H1 (cell line): ENCODE measurements at regions not wholly inside any gene's neighbourhood (a gene's known extent, or its start where the extent isn't known, plus 50 kb on each side); places are given as distances from the start of the nearest gene placed in this dataset.

ENCODE experiments used
- CTCF ChIA-PET: fragments of 300-600 bp; sonication (Branson Sonifier 250); formaldehyde crosslinking; loops from one replicate; lab custom pipeline; 2021; ENCODE audit not compliant: partially characterized antibody; lab: Charles Lee
- POLR2A ChIA-PET: fragments of 300-600 bp; sonication (Branson Sonifier 250); formaldehyde crosslinking; loops from one replicate; lab custom pipeline; 2021; ENCODE audit warnings: inconsistent platforms; ENCODE audit not compliant: partially characterized antibody; lab: Charles Lee
- DNase-seq, 2 experiments: peaks; one replicate each; pipeline versions ENCODE4 v3.0.0 to v3.0.0-alpha.2; 2010 to 2022; ENCODE audit warnings: low spot score in 2 of 2, low read depth in 1 of 2, mixed read lengths in 1 of 2
- FAIRE-seq: peaks from 2 replicates; lab custom pipeline; 2011; peaks lifted over from hg19 to GRCh38; lab: Jason Lieb, UNC
- H2AFZ ChIP-seq: 2 replicates; pipeline ENCODE4 v1.8.1; 2012; ENCODE audit warnings: low read length, inconsistent platforms
- H2AK5ac ChIP-seq: 2 replicates; pipeline ENCODE4 v1.6.1; 2013; ENCODE audit warnings: low read depth, low read length
- H2BK120ac ChIP-seq: replicated peaks from 2 replicates; pipeline ENCODE3; 2013; ENCODE audit warnings: low read depth, low read length, inconsistent platforms
- H2BK12ac ChIP-seq: 2 replicates; pipeline ENCODE4 v1.6.1; 2013; ENCODE audit warnings: low read depth, low read length
- H2BK15ac ChIP-seq: 2 replicates; pipeline ENCODE4 v1.6.1; 2013; ENCODE audit warnings: low read length
- H2BK20ac ChIP-seq: 2 replicates; pipeline ENCODE4 v1.6.1; 2013; ENCODE audit warnings: low read length
- H2BK5ac ChIP-seq: 2 replicates; pipeline ENCODE4 v1.6.1; 2013; ENCODE audit warnings: low read depth, low read length
- H3K14ac ChIP-seq: 2 replicates; pipeline ENCODE4 v1.6.1; 2013; ENCODE audit warnings: inconsistent platforms; ENCODE audit not compliant: insufficient read length
- H3K18ac ChIP-seq: 2 replicates; pipeline ENCODE4 v1.6.1; 2013; ENCODE audit warnings: low read length; ENCODE audit errors: extremely low read depth
- H3K23ac ChIP-seq: 2 replicates; pipeline ENCODE4 v1.6.1; 2013; ENCODE audit warnings: inconsistent platforms; ENCODE audit not compliant: insufficient read length
- H3K23me2 ChIP-seq: 2 replicates; pipeline ENCODE4 v1.6.1; 2013; ENCODE audit warnings: low read depth, low read length
- H3K27ac ChIP-seq: 2 replicates; pipeline ENCODE4 v1.6.1; 2011; ENCODE audit warnings: low read depth, low read length, inconsistent platforms
- H3K27me3 ChIP-seq, 4 experiments: replicated peaks in 1 of 4; 1 replicate in 1 of 4; 2 replicates in 3 of 4; pipeline versions ENCODE4 v1.6.1 to v1.8.1; 2011 to 2013; ENCODE audit warnings: low read length in 3 of 4, mild to moderate bottlenecking in 3 of 4, inconsistent platforms in 2 of 4, mixed read lengths in 2 of 4, moderate library complexity in 1 of 4; ENCODE audit not compliant: control insufficient read depth in 3 of 4, insufficient read depth in 3 of 4; ENCODE audit errors: extremely low read depth in 1 of 4
- H3K36me3 ChIP-seq, 4 experiments: 2 replicates each; pipeline versions ENCODE4 v1.6.1 to v1.8.1; 2011 to 2013; ENCODE audit warnings: mild to moderate bottlenecking in 4 of 4, low read length in 3 of 4, moderate library complexity in 2 of 4, control low read depth in 1 of 4, inconsistent platforms in 1 of 4; ENCODE audit not compliant: insufficient read depth in 4 of 4, control insufficient read depth in 2 of 4
- H3K4ac ChIP-seq: replicated peaks from 2 replicates; pipeline ENCODE3; 2013; ENCODE audit warnings: low read length, low read depth, mixed read lengths, inconsistent platforms; ENCODE audit not compliant: insufficient read length
- H3K4me1 ChIP-seq, 4 experiments: replicated peaks in 1 of 4; 1 replicate in 1 of 4; 2 replicates in 3 of 4; pipeline versions ENCODE4 v1.6.1 to v1.8.1; 2011 to 2013; ENCODE audit warnings: low read length in 3 of 4, inconsistent platforms in 2 of 4, mixed read lengths in 1 of 4; ENCODE audit not compliant: insufficient read depth in 4 of 4, control insufficient read depth in 3 of 4
- H3K4me2 ChIP-seq, 2 experiments: 2 replicates each; pipeline versions ENCODE4 v1.6.1 to v1.8.1; 2011 to 2013; ENCODE audit warnings: low read depth in 2 of 2, low read length in 2 of 2, control low read depth in 1 of 2, inconsistent platforms in 1 of 2, mild to moderate bottlenecking in 1 of 2; ENCODE audit not compliant: insufficient read depth in 1 of 2
- H3K4me3 ChIP-seq, 4 experiments: fragments of 200-600, 300-600 bp in 1 of 4; sonication (generic), shearing (Covaris generic), sonication (Bioruptor Twin) in 1 of 4; 2 replicates each; pipeline versions ENCODE4 v1.5.1 to v1.8.1; 2011 to 2016; ENCODE audit warnings: low read length in 4 of 4, low read depth in 3 of 4, control low read depth in 2 of 4, inconsistent platforms in 2 of 4, mild to moderate bottlenecking in 2 of 4, mixed read lengths in 1 of 4, moderate library complexity in 1 of 4; ENCODE audit not compliant: insufficient read depth in 2 of 4; ENCODE audit errors: extremely low read depth in 1 of 4
- H3K56ac ChIP-seq: replicated peaks from 2 replicates; pipeline ENCODE3; 2013; ENCODE audit warnings: low read depth, mild to moderate bottlenecking, mixed read lengths, low read length, inconsistent platforms; ENCODE audit not compliant: insufficient read length
- H3K79me1 ChIP-seq: 2 replicates; pipeline ENCODE4 v1.6.1; 2013; ENCODE audit warnings: low read depth, low read length, control low read depth
- H3K79me2 ChIP-seq, 2 experiments: 2 replicates each; pipeline versions ENCODE4 v1.6.1 to v1.8.1; 2012 to 2013; ENCODE audit warnings: low read length in 2 of 2, mild to moderate bottlenecking in 2 of 2, inconsistent platforms in 1 of 2; ENCODE audit not compliant: insufficient read depth in 2 of 2, control insufficient read depth in 1 of 2
- H3K9ac ChIP-seq, 4 experiments: replicated peaks in 1 of 4; 1 replicate in 1 of 4; 2 replicates in 3 of 4; pipeline versions ENCODE4 v1.6.1 to v1.8.1; 2011 to 2013; ENCODE audit warnings: low read depth in 3 of 4, low read length in 3 of 4, control low read depth in 2 of 4, mild to moderate bottlenecking in 2 of 4, moderate library complexity in 2 of 4, inconsistent platforms in 1 of 4; ENCODE audit errors: extremely low read depth in 1 of 4
- H3K9me3 ChIP-seq, 2 experiments: 2 replicates each; pipeline versions ENCODE4 v1.6.1 to v1.8.1; 2012 to 2013; ENCODE audit warnings: mild to moderate bottlenecking in 2 of 2, moderate library complexity in 2 of 2, control low read depth in 1 of 2, inconsistent platforms in 1 of 2, low read depth in 1 of 2, low read length in 1 of 2, mixed read lengths in 1 of 2; ENCODE audit not compliant: insufficient read depth in 2 of 2
- H4K20me1 ChIP-seq, 2 experiments: replicated peaks in 1 of 2; 2 replicates each; pipeline versions ENCODE3 to v1.8.1; 2011 to 2013; ENCODE audit warnings: inconsistent platforms in 2 of 2, low read length in 2 of 2, mild to moderate bottlenecking in 1 of 2; ENCODE audit not compliant: insufficient read depth in 2 of 2, control insufficient read depth in 1 of 2
- H4K5ac ChIP-seq: 2 replicates; pipeline ENCODE4 v1.6.1; 2013; ENCODE audit warnings: low read length, low read depth, mixed read lengths, inconsistent platforms; ENCODE audit not compliant: insufficient read length
- H4K8ac ChIP-seq: 2 replicates; pipeline ENCODE4 v1.8.0; 2013; ENCODE audit warnings: mild to moderate bottlenecking, moderate library complexity, low read length, inconsistent platforms; ENCODE audit not compliant: insufficient read depth; ENCODE audit errors: extremely low read depth
- H4K91ac ChIP-seq: replicated peaks from 2 replicates; pipeline ENCODE3; 2013; ENCODE audit warnings: low read length, mixed read lengths, inconsistent platforms; ENCODE audit not compliant: insufficient read length
- BRCA1 ChIP-seq: IDR thresholded peaks from 2 replicates; pipeline ENCODE4 v1.6.1; 2012; ENCODE audit warnings: low read depth, low read length, improper control_type of control experiment
- CEBPB ChIP-seq: IDR thresholded peaks from 2 replicates; pipeline ENCODE4 v1.6.1; 2012; ENCODE audit warnings: low read depth, low read length
- EP300 ChIP-seq, 2 experiments: IDR thresholded peaks; 1 replicate in 1 of 2; 2 replicates in 1 of 2; pipeline ENCODE4 v1.6.1; 2011 to 2012; ENCODE audit warnings: low read depth in 2 of 2, low read length in 2 of 2, mild to moderate bottlenecking in 2 of 2, borderline replicate concordance in 1 of 2, inconsistent platforms in 1 of 2, moderate library complexity in 1 of 2
- JUND ChIP-seq: IDR thresholded peaks from 2 replicates; pipeline ENCODE4 v1.6.1; 2011; ENCODE audit warnings: mild to moderate bottlenecking, improper control_type of control experiment, low read length
- NRF1 ChIP-seq: IDR thresholded peaks from 2 replicates; pipeline ENCODE4 v1.6.1; 2011; ENCODE audit warnings: mild to moderate bottlenecking, low read depth, low read length, improper control_type of control experiment
- PHF8 ChIP-seq: fragments of 200-600 bp; sonication (generic); conservative IDR thresholded peaks from 2 replicates; pipeline ENCODE4 v1.7.1; 2012; ENCODE audit warnings: low read depth, mild to moderate bottlenecking, inconsistent platforms, low read length, moderate library complexity
- POLR2A ChIP-seq, 2 experiments: IDR thresholded peaks; 1 replicate in 1 of 2; 2 replicates in 1 of 2; pipeline ENCODE4 v1.6.1; 2011; ENCODE audit warnings: low read depth in 2 of 2, low read length in 2 of 2, mild to moderate bottlenecking in 2 of 2; ENCODE audit errors: control extremely low read depth in 1 of 2
- SRF ChIP-seq: IDR thresholded peaks from 2 replicates; pipeline ENCODE4 v1.6.1; 2011; ENCODE audit warnings: mild to moderate bottlenecking, low read depth, low read length, moderate library complexity
- TAF7 ChIP-seq: optimal IDR thresholded peaks from 2 replicates; pipeline ENCODE3; 2011; ENCODE audit warnings: low read depth, mild to moderate bottlenecking, inconsistent platforms, low read length, moderate library complexity, borderline replicate concordance
- ZNF274 ChIP-seq: IDR thresholded peaks from 2 replicates; pipeline ENCODE4 v1.7.0; 2012; ENCODE audit warnings: low read length, borderline replicate concordance; ENCODE audit errors: extremely low read depth
- WGBS, 2 experiments: shearing (Covaris generic) in 1 of 2; methylation state at CpG; one replicate each; pipeline versions ENCODE4 v1.1.6 to v1.1.7; 2013 to 2015; ENCODE audit warnings: low lambda C conversion rate in 2 of 2, mixed read lengths in 2 of 2, inconsistent platforms in 1 of 2, low coverage in 1 of 2, missing lambda C conversion rate in 1 of 2; ENCODE audit not compliant: insufficient replicate concordance in 2 of 2, insufficient coverage in 1 of 2, insufficient read length in 1 of 2; ENCODE audit errors: extremely low coverage in 1 of 2, missing lambda C conversion rate in 1 of 2; 5-methylcytosine and 5-hydroxymethylcytosine counted together
- TF ChIP-seq, protein P1 (sequence below): IDR thresholded peaks from 2 replicates; pipeline ENCODE4 v1.6.1; 2012; ENCODE audit warnings: inconsistent platforms
- TF ChIP-seq, protein P2 (sequence below), 3 experiments: IDR thresholded peaks; 1 replicate in 2 of 3; 2 replicates in 1 of 3; pipeline versions ENCODE4 v1.5.1 to v1.6.1; 2011; ENCODE audit warnings: low read length in 3 of 3, mild to moderate bottlenecking in 3 of 3, inconsistent platforms in 2 of 3, low read depth in 1 of 3, moderate library complexity in 1 of 3; ENCODE audit not compliant: insufficient read depth in 1 of 3; ENCODE audit errors: control extremely low read depth in 1 of 3

DNA sequence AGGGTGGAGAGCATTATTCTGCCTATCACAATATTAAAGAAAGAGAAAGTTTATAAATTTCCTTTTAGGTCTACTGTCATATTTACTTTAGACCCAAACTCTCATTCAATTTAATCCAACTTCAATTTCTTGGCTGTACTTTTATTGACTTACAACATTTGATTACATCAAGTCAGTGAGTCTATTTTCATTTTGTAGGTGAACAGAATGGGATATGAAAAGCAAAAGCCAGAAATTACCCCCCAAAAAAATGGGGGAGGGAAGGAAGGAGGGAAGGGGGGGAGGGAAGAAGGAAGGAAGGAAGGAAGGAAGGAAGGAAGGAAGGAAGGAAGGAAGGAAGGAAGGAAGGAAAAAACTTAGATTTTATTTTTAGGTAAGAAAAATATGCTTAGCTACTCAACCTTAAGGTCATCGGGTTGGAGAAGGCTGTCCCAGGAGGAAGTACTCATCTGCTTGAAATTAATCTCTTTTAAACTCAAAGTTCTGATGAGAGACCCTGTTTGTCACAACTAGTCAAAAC, 320.1 kb upstream of the ATP11B start:
- Histone ChIP-seq H3K4me1 (no peaks in the 10 kb centered on the region), H2BK20ac (no peak overlapping the region), H2AK5ac (no peak overlapping the region), H3K4me2 (no peak overlapping the region), H3K9me3 (no peaks in the 10 kb centered on the region), H4K8ac (no peak overlapping the region), H3K36me3 (no peaks in the 10 kb centered on the region), H2BK15ac (no peak overlapping the region), H3K27ac (no peak overlapping the region), H3K79me2 (no peaks in the 10 kb centered on the region), H4K5ac (no peak overlapping the region), H3K4me3 (no peak overlapping the region), H3K23ac (no peak overlapping the region), H3K23me2 (no peaks in the 10 kb centered on the region), H3K9ac (no peak overlapping the region), H2BK12ac (no peak overlapping the region), H3K79me1 (no peaks in the 10 kb centered on the region), H3K56ac (no peak overlapping the region), H2BK120ac (no peak overlapping the region), H3K14ac (no peak overlapping the region), H2AFZ (no peak overlapping the region), H2BK5ac (no peak overlapping the region), H3K27me3 (no peaks in the 10 kb centered on the region), H3K4ac (no peak overlapping the region), H4K91ac (no peak overlapping the region), H3K18ac (no peak overlapping the region), H4K20me1 (no peaks in the 10 kb centered on the region)
- ChIA-PET CTCF (interaction anchor here (0.5 kb wide), 1 partner anchor 473 kb away, joined by 4 read pairs; no protein-coding TSS in a partner anchor), POLR2A (no interaction called here)
- WGBS, 2 experiments = 87% methylated on average over 1 of the region's 1 CpG; no CpG with 5 or more reads in 1 of the 2 experiments
- no peak for FAIRE-seq
- no peak for DNase-seq
- TF ChIP-seq, protein P1, sequence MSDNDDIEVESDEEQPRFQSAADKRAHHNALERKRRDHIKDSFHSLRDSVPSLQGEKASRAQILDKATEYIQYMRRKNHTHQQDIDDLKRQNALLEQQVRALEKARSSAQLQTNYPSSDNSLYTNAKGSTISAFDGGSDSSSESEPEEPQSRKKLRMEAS = no peak
- TF ChIP-seq PHF8 (no peak), CEBPB (no peak), JUND (no peak), TAF7 (no peak), POLR2A (IDR thresholded peaks at IDR 0.05; ENCODE audit: control extremely low read depth in 1 of 2, low read depth in 2 of 2, low read length in 2 of 2) (no peak), NRF1 (no peak), ZNF274 (no peak), EP300 (IDR thresholded peaks at IDR 0.05; ENCODE audit: borderline replicate concordance in 1 of 2, low read depth in 2 of 2, low read length in 2 of 2) (no peak), BRCA1 (no peak), SRF (no peak)
- TF ChIP-seq, protein P2, sequence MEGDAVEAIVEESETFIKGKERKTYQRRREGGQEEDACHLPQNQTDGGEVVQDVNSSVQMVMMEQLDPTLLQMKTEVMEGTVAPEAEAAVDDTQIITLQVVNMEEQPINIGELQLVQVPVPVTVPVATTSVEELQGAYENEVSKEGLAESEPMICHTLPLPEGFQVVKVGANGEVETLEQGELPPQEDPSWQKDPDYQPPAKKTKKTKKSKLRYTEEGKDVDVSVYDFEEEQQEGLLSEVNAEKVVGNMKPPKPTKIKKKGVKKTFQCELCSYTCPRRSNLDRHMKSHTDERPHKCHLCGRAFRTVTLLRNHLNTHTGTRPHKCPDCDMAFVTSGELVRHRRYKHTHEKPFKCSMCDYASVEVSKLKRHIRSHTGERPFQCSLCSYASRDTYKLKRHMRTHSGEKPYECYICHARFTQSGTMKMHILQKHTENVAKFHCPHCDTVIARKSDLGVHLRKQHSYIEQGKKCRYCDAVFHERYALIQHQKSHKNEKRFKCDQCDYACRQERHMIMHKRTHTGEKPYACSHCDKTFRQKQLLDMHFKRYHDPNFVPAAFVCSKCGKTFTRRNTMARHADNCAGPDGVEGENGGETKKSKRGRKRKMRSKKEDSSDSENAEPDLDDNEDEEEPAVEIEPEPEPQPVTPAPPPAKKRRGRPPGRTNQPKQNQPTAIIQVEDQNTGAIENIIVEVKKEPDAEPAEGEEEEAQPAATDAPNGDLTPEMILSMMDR (IDR thresholded peaks at IDR 0.05; ENCODE audit: control extremely low read depth in 1 of 3, insufficient read depth in 1 of 3, low read depth in 1 of 3, low read length in 3 of 3) = no peak
